RPMI8226 (cell line): ENCODE measurements at regions not wholly inside any gene's neighbourhood (a gene's known extent, or its start where the extent isn't known, plus 50 kb on each side); places are given as distances from the start of the nearest gene placed in this dataset.

Source experiments
- DNase-seq: peaks from one replicate; pipeline ENCODE4 v3.0.0-alpha.2; 2015

- DNase-seq = no peak
These were observed 547.8 kb downstream of the CCDC171 start for GRCh38 chr9:16100537-16101091.

GRCh38 chr9:16102154-16102553 is 549.3 kb downstream of the CCDC171 start:
- no peak for DNase-seq

- no peak for DNase-seq
These were observed 551.0 kb downstream of the CCDC171 start for GRCh38 chr9:16103620-16104397.

- DNase-seq = no peak
These were observed 552.6 kb downstream of the CCDC171 start for GRCh38 chr9:16105168-16106020.

- no peak for DNase-seq
These were observed 553.3 kb downstream of the CCDC171 start for GRCh38 chr9:16106021-16106571.

- peak; percentile 10 for DNase-seq
These were observed 559.3 kb downstream of the CCDC171 start for GRCh38 chr9:16112116-16112515.

- DNase-seq = no peak
These were observed 563.2 kb downstream of the CCDC171 start for GRCh38 chr9:16115994-16116393.

GRCh38 chr9:16118043-16118442 is 565.2 kb downstream of the CCDC171 start:
- no peak for DNase-seq

- no peak for DNase-seq
These were observed 566.7 kb downstream of the CCDC171 start for GRCh38 chr9:16119261-16120230.

GRCh38 chr9:16120231-16120641 is 567.4 kb downstream of the CCDC171 start:
- DNase-seq = no peak

- no peak for DNase-seq
These were observed 567.9 kb downstream of the CCDC171 start for GRCh38 chr9:16120727-16121126.

GRCh38 chr9:16121168-16121567 is 568.3 kb downstream of the CCDC171 start:
- no peak for DNase-seq

- no peak for DNase-seq
These were observed 568.9 kb downstream of the CCDC171 start for GRCh38 chr9:16121601-16122286.

- DNase-seq = no peak
These were observed 572.8 kb downstream of the CCDC171 start for GRCh38 chr9:16125629-16126028.

- DNase-seq = no peak
These were observed 573.2 kb downstream of the CCDC171 start for GRCh38 chr9:16126042-16126441.

GRCh38 chr9:16128003-16128402 is 575.2 kb downstream of the CCDC171 start:
- no peak for DNase-seq

GRCh38 chr9:16131264-16131663 is 578.4 kb downstream of the CCDC171 start:
- DNase-seq = no peak

- DNase-seq = no peak
These were observed 579.7 kb downstream of the CCDC171 start for GRCh38 chr9:16132513-16132912.

- DNase-seq = no peak
These were observed 580.2 kb downstream of the CCDC171 start for GRCh38 chr9:16133032-16133431.

GRCh38 chr9:16133556-16134227 is 580.8 kb downstream of the CCDC171 start:
- peak; percentile 66 for DNase-seq

- DNase-seq = no peak
These were observed 581.5 kb downstream of the CCDC171 start for GRCh38 chr9:16134351-16134750.
